HG03521 (cell line): ENCODE measurements at regions not wholly inside any gene's neighbourhood (a gene's known extent, or its start where the extent isn't known, plus 50 kb on each side); places are given as distances from the start of the nearest gene placed in this dataset.

Source experiments
- ATAC-seq: cut with Tn5 transposase; IDR thresholded peaks from one replicate; pipeline ENCODE4 v1.9.1; 2021; ENCODE audit warnings: mild to moderate bottlenecking, moderate library complexity; ENCODE audit not compliant: unreplicated experiment

GRCh38 chr11:116482716-116483115, 290.1 kb downstream of the BUD13 start:
- no peak for ATAC-seq

GRCh38 chr11:116481126-116481675, 291.6 kb downstream of the BUD13 start:
- ATAC-seq = no peak

GRCh38 chr11:116478669-116479668, 293.8 kb downstream of the BUD13 start:
- no peak for ATAC-seq

GRCh38 chr11:116478205-116478604, 294.6 kb downstream of the BUD13 start:
- ATAC-seq = no peak

- ATAC-seq = no peak
Observed at GRCh38 chr11:116473790-116474346, 298.9 kb downstream of the BUD13 start.

GRCh38 chr11:116473206-116473769, 299.5 kb downstream of the BUD13 start:
- no peak for ATAC-seq

- no peak for ATAC-seq
Observed at GRCh38 chr11:116472651-116473050, 300.1 kb downstream of the BUD13 start.

GRCh38 chr11:116471608-116472256, 301.1 kb downstream of the BUD13 start:
- ATAC-seq = no peak

- no peak for ATAC-seq
Observed at GRCh38 chr11:116468699-116469098, 304.1 kb downstream of the BUD13 start.

- ATAC-seq = no peak
Observed at GRCh38 chr11:116467823-116468222, 305.0 kb downstream of the BUD13 start.

- no peak for ATAC-seq
Observed at GRCh38 chr11:116466801-116467200, 306.0 kb downstream of the BUD13 start.

GRCh38 chr11:116466191-116466590, 306.6 kb downstream of the BUD13 start:
- no peak for ATAC-seq

- ATAC-seq = no peak
Observed at GRCh38 chr11:116465056-116465455, 307.7 kb downstream of the BUD13 start.

GRCh38 chr11:116461789-116462188, 311.0 kb downstream of the BUD13 start:
- ATAC-seq = no peak

- ATAC-seq = no peak
Observed at GRCh38 chr11:116460156-116460920, 312.4 kb downstream of the BUD13 start.

GRCh38 chr11:116459185-116460045, 313.4 kb downstream of the BUD13 start:
- ATAC-seq = no peak

GRCh38 chr11:116458546-116458945, 314.2 kb downstream of the BUD13 start:
- ATAC-seq = no peak

GRCh38 chr11:116457336-116458007, 315.3 kb downstream of the BUD13 start:
- no peak for ATAC-seq

- ATAC-seq = no peak
Observed at GRCh38 chr11:116454951-116455350, 317.8 kb downstream of the BUD13 start.
